HL-60/S4 (cell line): ENCODE measurements at regions not wholly inside any gene's neighbourhood (a gene's known extent, or its start where the extent isn't known, plus 50 kb on each side); places are given as distances from the start of the nearest gene placed in this dataset.

Experiments
- in situ Hi-C: fragments of 300-500 bp; cut with MboI; formaldehyde crosslinking; loops from 2 replicates; pipeline ENCODE4 v1.14.3; 2022; ENCODE audit warnings: low sequenced_read_pairs

DNA sequence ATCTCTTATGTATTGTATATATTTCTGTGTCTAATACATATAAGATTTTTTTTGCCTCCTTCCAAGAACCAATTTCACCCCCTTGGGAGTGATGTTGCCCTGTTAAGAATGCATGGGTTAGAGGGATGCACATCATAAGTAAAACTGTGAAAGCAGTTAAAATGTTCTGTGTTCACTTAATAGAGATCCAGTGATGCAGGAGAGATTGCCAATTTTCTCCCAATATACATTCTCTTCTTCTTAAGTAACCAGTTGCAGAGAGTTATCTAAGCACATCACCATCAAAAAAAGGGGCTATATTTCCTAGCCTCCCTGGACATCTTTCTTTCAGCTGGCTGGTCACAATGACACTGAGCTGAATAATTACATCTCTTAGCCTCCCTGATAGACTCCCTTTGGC, 307.0 kb downstream of the OSTF1 start:
- in situ Hi-C loops = no loop called here

DNA sequence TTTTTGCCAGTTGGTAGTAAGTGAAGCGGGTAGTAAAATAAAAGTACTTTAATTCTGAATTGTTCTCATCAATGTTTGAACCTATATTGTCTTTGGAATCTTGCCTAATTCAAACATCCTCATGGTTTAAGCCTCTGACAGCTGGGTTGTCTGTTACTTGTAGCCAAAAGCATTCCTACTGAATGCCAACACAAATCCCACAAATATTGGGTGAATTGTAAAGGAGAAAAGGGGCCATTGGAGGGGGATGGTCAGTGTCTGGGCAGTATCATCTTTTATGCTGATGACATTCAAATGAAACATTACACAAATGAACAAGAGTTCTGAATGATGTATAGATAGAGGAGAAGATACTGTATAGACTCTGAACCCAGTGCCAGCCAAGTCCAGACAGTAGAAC, 309.5 kb downstream of the OSTF1 start:
- in situ Hi-C loops = no loop called here

DNA sequence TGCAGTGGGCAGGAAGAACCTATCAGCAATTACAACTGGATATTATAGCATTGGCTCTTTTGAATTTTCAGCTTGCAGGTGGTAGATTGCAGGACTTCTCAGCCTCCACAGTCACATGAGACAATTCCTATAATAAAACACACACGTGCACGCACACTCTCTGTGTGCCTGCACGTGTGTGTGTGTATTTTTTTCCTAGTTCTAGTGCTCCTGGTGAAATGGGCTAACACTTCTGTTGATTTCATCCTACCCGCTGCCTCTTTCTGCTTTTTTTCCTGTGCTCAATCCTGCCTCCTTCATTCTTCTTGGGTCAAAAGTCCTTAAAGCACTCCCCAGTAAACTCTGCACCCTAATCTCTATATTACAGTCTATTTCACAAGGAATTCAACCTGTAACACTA, 320.1 kb downstream of the OSTF1 start:
- in situ Hi-C loops = no loop called here

DNA sequence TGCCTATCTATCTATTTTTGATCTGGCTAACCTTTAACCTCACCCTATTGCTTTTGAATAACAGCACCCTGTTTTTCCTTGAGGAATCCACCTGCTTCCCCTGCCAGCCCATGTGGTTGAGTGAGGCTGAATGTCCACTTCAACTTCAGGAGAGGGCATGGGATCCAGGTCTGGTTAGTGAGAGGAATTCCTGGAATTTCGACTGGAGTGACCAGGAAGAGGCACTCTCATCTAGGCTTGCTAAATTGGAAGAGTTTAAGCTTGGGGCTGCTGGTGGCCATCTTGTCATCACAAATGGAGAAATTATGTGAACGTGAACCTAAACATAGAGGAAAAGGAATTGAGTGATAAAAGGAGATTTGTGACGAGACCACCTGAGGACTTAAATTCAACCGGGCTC, 322.1 kb downstream of the OSTF1 start:
- in situ Hi-C loops = no loop called here

DNA sequence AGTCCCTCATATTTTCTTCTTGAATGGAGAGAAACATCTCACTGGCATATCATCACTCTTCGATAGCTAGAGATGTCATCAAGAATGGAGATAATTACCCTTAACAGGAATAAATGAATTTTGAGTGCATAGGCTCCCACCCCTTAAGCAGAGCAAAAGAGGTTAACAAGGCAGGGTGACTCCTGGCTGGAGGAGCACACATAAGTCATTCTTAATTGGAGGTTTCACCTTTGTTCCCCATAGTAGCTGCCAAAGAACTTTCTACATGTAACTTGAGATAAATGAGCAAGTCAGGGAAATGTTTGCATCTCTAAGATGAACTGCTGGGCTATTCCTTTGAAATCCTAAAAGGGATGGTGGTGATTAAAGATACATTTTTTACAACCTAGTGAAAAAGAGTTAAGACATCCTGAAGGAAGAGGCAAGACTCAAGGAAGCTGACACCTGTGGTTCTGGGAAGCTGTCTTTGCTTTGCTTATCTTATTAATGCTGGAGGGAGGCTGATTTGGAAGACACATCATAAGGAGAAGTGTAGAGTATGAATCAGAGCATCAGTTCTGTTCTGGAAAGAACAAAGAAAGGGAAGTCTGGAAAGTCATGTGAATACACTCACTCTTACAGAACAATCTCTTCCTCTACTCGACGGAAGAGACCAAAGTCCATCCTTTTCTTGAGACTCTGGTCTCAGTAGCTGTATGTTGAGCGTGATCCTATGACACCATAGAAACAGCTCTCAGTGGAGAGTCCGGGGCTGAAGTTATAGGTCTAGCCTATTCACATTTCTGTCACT, 326.3 kb downstream of the OSTF1 start:
- in situ Hi-C loops = no loop called here

DNA sequence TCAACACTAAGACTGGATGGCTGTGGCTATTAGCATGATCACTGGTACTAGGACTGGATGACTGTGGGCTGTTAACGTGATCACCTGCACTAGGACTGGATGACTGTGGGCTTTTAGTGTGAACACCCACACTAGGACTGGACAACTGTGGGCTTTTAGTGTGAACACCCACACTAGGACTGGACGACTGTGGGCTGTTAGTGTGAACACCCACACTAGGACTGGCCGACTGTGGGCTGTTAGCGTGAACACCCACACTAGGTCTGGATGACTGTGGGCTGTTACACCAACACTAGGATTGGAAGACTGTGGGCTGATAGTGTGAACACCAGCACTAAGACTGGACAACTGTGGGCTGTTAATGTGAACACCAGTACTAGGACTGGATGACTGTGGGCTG, 329.2 kb downstream of the OSTF1 start:
- in situ Hi-C loops = no loop called here

DNA sequence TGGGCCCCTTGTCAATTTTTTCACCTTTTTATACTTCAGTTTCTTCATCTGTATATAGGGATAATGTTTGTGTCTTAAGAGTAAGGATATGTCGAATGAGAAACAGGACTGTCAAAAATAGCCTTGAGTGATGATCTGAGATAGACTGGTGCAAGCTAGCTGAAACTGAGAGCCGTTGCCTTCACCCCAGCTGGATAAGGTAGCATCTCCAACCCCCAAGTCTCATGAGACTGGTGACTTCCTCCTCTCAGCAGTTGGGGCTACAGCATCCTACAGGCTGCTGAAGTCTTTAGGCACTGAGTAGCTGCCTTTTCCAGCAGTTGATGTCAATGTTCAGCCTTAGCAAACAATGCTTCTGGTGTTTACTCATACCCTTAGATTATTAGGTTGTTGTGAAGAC, 330.2 kb downstream of the OSTF1 start:
- in situ Hi-C loops = no loop called here

DNA sequence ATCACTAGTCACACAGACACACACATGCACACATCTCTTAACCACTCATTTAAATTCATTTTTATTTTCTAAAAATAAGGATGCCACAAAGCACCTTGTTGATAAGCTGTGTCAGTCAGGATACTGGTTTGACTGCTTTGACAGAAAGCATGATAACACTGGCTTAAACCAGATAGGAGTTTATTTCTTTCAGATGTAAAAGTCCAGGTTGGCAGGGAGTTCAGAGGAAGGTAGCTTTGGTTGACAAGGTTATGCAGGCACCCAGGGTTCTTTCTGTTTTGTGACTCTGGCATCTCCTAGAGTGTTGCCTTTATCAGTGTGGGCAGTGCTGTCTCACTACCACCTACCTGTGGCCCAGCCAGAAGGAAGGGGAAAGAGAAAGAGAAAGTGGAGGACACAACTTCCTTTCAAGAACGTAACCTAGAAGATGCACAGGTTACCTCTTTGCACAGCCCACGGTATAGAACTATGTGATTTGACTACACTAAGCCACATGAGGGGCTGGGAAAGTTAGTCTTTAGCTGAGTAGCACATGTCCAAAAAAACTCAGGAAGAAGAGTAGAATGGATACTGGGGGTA, 334.7 kb downstream of the OSTF1 start:
- in situ Hi-C loops = no loop called here

DNA sequence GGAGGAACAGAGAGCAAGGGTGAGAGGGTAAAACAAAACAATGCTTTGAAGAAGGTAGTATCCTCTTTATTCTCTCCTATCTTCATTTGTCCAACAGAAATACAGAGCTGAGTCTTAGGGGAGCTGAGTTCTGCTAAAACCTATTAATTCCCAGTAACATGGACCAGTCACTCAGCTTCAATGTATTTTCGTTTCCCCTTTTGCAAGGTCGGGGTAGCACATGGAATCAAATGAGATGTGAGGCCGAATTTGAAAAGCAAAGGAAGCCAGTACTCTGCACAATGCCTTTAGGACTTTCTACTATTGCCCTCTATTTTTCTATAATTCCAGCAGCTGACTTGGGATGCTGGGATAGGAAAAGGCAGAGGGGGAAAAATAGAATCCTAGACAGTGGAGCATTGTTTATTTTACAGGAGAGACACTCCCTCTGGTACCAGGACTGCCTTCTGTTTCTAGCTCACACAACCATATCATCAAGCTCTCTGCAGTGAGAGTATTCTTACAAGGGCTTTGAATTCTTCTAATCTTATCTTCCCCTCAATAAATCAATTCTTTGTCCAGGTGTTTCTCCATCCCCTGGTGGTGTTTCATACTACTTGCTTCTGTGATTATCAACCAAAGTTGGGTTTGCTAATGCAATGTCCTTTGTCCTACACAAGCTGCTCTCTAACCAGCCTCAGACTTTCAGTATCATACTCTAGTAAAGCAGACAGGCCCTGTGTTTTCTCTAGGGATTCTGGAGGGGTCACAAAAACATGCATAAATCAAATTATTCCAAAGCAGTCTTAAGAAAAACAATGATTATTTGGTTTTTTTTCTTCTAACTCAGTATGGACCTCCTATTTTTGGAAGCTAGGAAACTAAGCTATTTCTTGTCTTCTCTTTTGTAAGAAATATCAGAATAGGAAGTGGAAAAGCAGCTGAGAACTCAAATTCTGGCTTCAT, 341.5 kb downstream of the OSTF1 start:
- in situ Hi-C loops = no loop called here

DNA sequence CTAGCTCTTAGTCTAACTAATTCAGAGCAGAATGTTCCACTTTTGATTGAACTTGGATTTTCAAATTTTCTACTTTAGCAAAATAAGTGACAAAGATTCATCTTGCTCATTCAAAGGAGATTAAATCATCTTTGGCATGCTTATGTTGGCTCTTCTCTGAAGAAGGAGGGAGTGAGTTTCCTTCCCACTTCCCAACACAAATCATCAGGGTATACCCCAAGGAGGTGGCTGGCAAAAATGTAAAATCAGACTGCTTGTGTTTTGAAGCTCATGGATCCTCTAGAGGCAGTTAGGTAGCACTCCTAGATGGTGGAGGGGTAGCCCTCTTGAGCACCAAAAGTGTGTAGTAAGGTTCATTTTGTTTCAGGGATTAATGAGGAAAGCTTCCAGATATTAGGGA, 343.1 kb downstream of the OSTF1 start:
- in situ Hi-C loops = no loop called here

DNA sequence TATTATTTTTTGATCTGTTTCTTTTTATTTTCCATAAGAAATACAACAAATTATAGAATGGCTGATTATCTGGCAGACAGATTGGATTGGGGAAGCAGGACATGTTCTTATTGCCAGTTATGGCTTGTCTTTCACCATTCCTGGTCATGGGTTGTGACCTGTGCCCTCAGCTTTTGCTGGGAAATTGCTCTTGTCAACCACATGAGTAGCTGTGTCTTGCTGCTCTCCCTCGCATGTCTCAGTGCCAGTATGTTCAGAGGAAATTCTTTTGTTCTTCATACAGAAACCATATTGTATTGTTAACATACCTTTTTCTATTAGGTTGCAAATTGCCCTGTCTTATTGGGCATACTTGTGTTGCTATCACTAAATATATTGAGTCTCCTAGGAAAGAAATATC, 344.1 kb downstream of the OSTF1 start:
- in situ Hi-C loops = no loop called here

DNA sequence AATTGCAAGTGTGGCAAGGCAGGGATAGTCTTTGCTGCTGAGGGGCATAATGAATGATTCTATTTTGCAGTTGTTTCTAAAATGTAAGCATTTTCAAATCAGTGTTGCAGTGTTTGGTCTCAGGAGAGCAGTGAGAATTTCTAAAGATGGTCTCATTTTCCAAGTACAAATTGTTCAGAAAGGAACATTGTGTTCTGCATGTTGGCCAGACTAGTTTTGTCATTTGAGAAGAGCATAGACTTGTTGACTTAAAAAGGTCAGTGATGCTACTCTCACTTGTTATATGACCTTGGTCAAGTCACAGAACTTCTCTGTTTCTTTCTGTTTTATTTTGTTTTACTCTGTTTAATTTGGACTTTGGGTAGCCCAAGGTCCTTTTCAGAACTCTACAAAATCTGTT, 344.6 kb downstream of the OSTF1 start:
- in situ Hi-C loops = no loop called here

DNA sequence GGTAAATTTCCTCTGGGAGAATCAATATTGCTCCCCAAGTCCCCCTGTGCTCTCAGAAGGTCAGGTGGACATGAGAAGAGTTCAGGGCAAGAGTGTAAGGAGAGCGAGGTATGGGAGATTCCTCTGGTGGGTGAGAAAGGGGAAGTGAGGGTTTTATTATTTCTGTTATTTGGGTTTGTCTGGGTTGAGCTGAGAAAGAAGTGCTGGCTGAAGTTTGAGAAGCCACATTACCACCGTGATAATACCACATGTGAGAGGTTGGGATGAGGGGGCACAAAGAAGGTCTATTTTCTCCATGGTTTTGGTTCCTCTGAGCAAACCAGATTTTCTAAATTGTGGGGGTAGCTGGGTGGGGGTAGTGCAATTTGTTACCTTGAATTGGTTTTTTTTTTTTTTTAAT, 350.4 kb downstream of the OSTF1 start:
- in situ Hi-C loops = no loop called here

DNA sequence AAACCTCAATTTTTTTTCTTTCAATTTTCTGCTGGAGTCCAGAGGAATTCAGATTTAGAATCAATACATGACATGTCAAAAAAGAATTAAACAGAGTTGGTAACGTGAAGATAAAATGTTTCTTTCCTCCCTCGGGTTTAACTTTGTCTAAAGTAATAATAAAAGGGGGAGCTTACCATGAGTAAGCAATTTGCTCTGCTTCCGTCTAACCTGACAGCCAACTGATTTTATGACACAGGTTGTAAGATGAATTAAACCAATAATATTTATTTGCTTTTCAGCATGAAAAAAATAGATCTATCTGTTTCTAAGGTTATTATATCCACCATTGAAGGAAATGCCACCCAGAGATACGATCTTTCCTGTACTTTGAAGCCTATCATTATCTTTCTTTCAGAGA, 352.6 kb downstream of the OSTF1 start:
- in situ Hi-C loops = no loop called here

DNA sequence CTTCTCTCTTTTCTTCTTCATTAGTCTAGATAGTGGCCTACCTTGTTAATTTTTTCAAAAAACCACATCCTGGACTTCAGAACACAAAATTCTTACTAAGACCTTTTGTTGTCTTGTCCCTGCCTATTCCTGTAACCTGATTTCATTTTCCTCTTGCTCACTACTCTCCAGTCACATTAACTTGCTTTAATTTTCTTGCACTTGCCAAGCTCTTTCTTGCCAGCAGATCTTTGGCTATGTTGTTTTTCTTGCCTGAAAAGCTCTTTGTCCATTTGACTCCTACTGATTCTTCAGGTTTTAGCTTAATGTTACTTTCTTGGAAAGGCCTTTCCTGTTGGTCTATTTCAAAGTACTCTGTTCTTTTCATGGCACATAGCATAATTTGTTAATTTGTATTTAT, 356.8 kb downstream of the OSTF1 start:
- in situ Hi-C loops = no loop called here

DNA sequence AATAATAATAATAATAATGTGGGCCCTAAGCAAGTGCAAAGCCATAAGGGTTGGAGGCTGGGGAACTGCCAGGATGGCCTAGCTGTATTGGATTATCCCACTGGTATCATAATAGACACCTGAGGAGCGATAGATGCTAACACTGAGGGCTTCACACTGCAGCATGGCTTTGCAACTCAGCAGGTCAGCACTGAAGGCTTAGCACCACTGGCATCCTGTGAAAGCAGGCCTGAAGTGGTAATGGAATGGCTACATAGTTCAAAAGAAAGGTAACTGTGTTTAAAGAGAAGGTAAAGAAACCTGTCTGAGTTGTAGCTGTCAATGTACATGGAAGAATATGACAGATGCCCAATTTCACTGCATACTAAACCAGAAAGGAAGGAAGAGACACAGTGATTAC, 359.0 kb downstream of the OSTF1 start:
- in situ Hi-C loops = no loop called here

DNA sequence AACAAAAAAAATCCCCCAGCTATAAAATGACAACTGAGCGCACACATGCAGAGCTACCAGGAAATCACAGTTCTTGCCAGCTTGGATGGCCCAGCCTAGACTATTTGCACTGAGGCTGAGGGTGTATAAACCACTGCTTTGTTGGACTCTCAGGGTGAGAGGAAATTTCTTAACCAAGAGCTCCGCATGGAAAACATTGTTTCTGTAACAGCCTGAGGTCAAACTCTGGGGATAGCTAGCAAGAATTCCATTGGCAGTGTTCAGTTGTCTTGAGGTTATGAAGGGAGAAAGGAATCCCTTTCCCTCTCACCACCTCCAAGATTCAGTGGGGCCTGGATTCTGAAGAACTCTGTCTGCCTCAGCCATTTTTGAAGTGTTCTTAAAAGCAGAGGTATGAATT, 360.0 kb downstream of the OSTF1 start:
- in situ Hi-C loops = no loop called here

DNA sequence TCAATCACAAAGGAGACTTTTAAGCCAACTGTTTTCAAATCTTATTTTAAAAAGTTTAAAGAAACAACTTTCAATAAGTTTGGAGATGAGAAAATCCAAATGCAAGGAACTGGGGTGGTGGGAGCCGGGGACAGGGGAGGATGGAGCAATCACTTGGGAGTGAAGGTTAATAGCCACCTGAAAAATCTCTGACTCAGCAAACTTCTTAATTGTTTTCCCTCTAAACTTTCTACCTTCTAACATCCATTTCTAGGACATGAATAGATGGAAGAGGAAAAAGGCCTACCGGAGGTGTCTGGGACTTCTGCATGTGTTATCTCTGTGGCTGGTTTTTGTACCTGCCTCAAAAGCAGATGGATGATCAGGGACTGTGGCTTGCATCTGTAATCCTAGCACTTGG, 360.6 kb downstream of the OSTF1 start:
- in situ Hi-C loops = no loop called here

DNA sequence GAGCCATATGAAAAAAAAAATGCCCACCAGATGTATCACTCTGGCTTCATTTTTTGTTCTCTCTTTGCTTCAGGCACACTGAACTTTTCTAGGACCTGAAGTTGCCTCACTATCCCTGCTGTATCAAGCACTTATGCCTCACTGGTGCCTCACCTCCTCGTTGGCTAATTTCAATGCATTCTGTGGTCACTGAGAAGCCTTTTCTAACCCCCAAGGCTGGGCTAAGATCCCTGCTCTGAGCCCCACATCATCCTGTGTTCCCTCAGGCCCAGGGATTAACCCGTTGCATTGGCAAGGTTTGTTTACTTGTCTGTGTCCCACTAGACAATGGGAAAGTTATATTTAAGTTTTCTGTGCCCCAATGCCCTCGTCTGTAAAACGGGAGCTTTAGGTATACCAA, 362.7 kb downstream of the OSTF1 start:
- in situ Hi-C loops = no loop called here

DNA sequence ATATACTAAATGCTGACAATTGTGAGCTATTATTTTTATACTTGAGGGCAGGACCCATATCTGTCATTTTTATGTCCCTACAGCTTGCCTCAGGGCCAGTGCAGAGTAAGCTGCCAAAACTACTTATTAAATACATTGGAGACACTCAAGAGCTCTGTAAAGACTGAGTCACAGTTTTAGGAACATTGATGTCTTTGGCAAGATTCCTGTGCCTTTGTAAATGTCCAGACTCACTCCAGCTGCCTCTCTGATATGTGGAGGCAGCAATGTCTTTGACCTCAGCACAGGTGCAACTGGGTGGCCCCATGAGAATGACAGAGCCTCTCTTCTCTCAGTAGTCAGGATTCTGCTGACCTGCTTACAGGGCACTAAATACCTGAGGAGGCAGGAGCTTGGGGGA, 363.2 kb downstream of the OSTF1 start:
- in situ Hi-C loops = no loop called here

DNA sequence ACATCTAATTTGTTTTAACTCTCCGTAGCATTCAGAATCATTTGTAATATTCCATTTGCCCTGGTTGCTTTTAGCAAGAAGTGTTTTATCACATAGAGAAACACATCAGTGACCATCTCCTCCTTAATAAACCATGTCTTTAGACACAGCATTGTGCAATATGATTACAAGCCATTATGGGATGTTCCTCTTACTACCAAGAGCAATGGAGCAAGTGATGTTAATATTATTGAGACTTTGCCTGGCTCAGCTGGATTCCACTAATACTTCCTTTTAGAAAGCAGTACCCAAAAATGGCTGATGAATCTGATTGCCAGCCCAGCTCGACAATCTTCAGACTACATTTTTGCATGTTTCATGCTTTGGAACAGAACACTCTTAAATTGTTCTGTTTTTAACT, 364.2 kb downstream of the OSTF1 start:
- in situ Hi-C loops = no loop called here

DNA sequence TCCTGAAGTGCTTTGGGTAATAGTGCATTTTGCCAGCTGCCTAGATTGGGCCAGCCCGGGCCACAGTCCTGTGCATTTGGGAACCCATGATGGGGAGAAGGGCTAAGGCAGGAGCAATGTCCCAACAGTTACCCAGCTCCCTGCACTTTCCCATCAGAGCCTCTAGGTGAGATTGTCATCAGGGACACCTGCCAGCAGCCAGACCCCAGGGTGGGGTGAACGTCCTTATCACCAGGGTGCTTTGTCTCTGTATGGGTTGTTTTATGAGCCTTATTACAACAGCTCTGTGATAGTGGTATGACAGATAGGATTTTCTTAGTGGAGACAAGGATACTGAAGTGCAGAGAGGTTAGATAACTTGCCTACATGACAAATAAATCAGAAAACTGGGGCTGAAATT, 365.7 kb downstream of the OSTF1 start:
- in situ Hi-C loops = no loop called here
